GM18951 (cell line): ENCODE measurements at regions not wholly inside any gene's neighbourhood (a gene's known extent, or its start where the extent isn't known, plus 50 kb on each side); places are given as distances from the start of the nearest gene placed in this dataset.

ENCODE experiments used
- POLR2A ChIP-seq: IDR thresholded peaks from 4 replicates; pipeline ENCODE4 v1.6.1; 2011; ENCODE audit warnings: mild to moderate bottlenecking; ENCODE audit not compliant: insufficient read length, insufficient read depth; ENCODE audit errors: extremely low read depth
- in situ Hi-C: fragments of 300-500 bp; cut with MboI; formaldehyde crosslinking; loops from one replicate; pipeline ENCODE4 v1.12.0; 2022; ENCODE audit warnings: low sequenced_read_pairs, mixed read lengths, inconsistent platforms; ENCODE audit not compliant: unreplicated experiment

DNA sequence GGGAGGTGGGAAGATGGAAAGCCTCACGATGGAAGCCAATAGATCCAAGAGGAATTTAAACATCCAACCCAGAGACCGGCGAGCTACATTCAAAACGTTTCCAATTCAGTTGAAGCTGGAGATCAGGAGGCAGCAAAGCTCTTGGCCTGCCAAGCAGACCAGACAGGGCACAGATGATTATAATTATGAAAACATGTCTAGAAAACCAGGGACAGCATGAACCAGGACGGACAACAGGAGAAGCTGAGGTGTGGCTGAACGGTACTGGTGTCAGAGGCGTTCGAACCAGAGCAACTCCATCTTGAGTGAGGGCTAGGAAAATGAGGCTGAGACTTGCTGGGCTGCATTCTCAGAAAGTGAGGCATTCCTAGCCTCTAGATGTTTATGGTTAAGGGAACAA is 102.2 kb upstream of the CCDC150 start:
- in situ Hi-C loops = no loop called here
- TF ChIP-seq POLR2A = no peak

DNA sequence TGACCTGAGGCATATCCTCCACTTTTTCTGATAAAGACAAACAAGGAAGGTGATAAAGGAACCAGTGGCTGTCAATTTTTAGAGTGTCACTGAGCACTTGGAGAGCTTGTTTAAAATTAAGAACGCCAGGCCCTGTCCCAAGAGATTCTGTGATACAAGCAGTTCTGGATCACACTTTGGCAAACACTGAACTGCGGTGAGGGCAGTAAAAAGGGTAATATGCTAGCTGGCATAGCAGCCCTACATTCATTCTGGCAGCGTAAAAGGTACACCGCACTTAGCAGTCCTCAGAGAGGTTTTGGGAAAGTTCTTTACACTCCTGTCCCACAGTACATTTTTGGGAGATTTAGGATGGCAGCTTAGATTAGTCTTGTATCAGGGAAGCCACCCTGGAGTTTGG is 101.3 kb upstream of the CCDC150 start:
- TF ChIP-seq POLR2A = no peak
- in situ Hi-C loops = no loop called here

DNA sequence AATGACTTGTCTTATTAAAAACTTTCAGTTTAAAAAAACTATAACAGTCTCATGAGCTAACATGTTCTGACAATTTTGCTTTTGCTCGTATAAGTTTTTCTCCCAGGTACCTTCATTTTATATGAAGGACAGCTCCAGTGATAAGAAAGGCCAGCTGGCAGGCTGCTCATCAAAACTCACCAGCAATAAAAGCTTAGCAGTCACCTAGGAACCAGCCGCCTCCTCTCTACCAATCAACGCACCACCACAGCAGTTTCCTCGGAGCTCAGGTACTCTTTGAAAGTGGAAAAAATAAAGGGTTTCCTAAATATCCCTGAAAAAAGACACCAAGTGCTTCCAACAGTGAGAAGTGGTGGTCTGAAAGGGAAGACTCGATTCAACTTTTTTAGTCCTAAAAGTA is 100.9 kb upstream of the CCDC150 start:
- no peak for TF ChIP-seq POLR2A
- in situ Hi-C loops = no loop called here

DNA sequence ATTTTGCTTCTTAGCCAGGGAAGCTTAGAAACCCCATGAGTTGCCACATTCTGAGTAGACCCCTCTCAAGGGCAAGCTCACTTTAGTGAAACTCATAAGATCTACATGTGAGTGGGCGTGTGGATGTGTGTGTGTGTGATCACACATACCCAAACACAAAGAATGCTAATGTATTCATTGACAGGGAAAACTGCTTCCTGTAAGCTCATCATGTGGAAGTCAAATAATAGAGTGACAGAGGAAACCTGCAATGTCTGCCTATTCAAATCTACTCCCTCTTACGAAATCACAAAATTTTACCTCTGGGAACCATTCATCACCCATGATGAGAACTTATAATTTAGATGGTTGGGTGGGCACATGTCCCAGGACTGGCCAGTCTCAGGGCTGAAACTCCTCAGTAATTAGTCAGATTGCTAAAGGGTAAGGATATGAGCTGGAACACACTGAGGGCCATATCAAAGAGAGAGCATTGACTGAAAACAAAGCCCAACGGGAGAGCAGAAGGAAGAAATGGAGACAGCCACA is 94.5 kb upstream of the CCDC150 start:
- in situ Hi-C loops = no loop called here
- no peak for TF ChIP-seq POLR2A

DNA sequence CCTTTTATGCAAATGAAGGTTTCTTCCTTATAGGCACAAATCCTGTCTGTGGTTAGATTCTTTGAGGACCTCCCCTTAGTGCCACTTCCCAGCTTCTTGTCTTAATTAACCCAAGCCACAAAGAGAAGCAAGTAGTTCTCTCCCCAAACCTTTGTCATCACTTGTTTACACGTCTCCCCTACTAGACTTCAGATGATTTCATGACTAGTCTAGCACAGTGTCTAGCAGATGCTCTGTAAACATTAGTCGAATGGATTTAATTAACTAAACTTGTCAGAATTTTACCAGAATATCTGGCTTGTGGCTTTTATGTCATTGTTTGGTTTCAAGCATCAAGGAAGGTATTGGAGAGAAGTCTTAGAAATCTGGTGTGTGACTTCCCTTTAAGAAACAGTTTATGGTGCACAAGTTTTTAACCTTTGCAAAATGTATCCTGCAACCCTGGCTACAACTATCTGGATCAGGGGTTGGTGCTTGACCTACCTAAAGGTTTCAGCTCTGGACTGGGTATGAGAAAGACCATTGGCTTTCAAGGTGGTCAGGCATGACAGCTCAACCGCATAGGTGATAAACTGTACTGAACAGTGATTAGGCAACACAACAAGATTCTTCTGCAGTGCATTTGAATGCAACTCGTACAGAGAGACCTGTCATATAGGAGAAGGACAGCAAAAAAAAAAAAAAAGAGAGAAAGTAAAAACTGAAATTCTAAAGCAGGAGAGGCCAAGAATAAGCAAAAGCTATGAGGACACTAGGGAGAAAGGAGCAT is 93.2 kb upstream of the CCDC150 start:
- TF ChIP-seq POLR2A = no peak
- in situ Hi-C loops = no loop called here

DNA sequence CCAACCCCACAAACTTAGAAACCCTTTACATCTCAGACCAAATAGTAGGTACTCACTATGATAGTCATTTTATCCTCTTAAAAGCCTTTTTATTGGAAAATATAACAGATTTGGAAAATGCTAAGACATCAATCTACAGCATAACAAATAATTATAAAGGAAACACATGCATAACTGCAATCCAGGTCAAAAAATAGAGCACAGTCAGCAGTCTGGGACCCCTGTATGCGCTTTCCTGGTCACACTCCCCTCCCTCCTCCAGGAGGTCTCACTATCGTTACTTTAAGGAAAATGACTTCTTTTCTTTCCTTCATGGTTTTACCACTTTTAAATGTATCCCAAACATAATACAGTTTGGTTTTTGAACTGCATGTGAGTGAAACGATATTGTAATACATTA is 90.5 kb upstream of the CCDC150 start:
- in situ Hi-C loops = no loop called here
- no peak for TF ChIP-seq POLR2A

DNA sequence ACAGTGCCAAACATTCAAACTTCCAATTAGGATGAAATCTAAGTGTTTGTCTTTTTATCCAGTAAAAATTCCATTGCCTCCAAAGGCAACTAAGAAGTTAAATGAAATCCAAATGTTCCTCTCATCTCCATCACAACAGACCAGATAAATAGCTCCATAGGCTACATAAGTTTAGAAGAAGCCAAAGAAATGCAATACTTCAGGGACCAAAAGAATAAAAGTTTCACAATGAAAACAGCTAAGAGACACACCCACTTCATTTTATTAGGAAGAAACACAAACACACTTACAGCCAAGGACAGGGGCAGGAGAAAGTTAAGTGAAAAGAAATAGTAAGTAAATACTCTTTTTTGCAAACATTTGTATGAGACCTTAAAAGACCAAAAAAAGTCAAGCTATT is 88.5 kb upstream of the CCDC150 start:
- no peak for TF ChIP-seq POLR2A
- in situ Hi-C loops = no loop called here

DNA sequence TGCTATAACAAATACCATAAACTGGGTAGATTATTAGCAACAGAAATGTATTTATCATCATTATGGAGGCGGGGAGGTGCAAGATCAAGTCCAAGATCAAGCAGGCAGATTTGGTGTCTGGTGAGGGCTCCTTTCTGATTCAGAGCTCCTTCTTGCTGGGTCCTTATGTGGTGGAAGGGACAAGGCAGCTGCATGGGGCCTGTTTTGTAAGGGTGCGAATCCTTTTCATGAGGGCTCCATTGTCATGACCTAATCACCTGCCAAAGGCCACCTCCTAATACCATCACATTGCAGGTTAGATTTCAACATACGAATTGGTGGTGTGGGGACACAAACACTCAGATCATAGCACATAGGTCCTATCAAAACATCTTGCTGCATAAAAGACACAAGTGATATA is 84.4 kb upstream of the CCDC150 start:
- in situ Hi-C loops = no loop called here
- no peak for TF ChIP-seq POLR2A

DNA sequence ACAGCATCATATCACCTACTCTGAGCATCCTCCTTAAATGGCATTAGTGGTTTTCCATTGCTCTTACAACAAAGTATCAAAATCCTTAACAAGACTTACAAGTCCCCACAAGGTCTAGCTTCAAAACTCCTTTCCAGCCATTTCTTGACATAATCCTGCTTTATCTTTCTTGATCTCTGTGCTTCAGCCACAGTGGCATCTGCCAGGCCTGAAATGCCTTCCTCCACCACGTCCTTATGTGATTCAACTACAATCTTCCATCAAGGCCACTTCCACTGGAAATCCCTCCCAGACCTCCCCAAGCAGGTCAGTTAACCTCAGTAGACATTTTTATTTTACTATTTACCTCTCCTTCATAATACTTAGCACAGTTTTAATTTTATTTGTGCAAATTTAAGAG is 83.8 kb upstream of the CCDC150 start:
- in situ Hi-C loops = no loop called here

DNA sequence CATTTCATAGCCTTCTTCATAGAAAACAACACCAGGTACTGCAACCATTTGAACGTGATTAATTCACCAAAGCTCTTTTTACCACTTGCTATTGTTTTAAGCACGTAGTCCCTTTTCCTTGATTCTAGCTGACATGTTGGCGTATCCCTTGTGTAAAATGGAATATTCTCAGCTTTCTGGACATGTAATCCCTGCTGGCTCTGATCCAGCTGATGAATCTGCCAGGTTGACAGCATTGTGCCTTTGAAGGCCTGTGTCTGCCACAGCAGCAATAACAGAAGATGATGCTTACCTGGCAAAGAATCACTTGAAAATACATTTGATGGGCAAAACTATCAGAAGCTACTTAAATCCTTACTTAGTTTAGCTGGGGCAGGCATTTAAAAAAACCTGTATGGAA is 81.0 kb upstream of the CCDC150 start:
- TF ChIP-seq POLR2A = no peak
- in situ Hi-C loops = no loop called here

More for the DNA sequence above, 83.8 kb upstream of the CCDC150 start:
- TF ChIP-seq POLR2A = no peak

DNA sequence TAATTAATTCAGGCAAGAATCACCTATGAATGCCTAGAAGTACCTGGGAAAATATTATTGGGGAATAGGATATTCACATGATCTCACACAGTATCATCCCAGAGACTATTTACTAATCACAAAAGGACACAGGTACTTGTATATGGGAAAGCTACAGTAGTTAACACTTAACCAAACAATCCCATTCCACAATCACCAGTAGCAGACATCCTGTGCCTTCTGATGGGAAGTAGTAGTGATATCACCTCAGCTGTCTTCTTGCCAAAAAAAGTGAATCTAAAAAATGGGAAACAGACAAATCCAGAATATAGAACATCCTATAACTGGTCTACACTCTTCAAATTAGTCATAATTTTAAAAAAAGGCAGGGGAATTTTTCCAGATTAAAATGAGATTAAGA is 75.6 kb upstream of the CCDC150 start:
- in situ Hi-C loops = no loop called here
- TF ChIP-seq POLR2A = no peak

DNA sequence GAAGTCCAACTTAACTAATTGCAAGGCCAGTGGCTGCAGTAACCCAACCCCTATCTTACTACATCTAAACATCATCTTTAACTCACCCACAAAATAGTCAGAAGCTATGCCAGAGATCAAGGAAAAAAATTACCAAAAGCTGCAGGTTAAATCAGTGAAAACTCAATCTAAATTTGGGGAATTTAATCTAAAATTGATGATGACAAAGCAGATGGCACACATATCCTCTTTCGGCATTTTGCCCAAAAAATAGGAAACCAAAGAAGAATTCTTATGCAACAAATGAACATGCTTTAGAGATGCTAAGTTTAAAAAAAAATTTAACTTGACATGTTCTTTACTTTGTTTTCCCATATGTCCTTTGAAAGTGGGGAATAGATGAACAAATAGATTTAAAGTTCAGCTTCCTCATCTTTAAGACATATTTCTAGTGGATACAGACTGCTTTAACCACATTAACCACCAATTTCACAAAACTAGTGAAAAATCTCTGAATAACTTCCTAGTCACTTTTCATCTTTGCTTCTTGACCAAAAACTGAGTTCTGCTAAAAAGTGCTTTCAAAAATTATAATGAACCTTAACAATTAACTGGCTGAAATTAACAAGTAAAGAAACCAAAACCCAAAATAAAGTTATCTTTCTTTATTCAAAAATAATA is 74.3 kb upstream of the CCDC150 start:
- in situ Hi-C loops = no loop called here
- TF ChIP-seq POLR2A = no peak

DNA sequence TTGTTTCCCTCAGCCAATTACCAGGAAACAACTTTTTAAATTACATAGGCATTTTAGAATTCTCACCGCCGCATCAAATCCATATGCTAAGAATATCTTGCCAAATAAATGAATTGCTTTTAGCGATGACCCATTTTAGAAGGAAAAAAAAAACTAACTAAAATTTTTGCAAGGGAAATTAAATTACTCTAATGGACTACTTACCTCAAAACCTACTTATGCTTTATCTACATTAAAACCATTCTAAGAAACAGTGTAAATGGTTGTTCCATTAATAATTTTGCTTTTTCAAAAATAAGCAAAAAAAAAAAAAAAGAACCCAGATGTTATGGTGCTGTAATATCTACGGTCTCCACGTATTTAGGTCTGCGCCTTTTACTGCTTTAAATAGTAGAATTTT is 73.5 kb upstream of the CCDC150 start:
- in situ Hi-C loops = no loop called here
- TF ChIP-seq POLR2A = no peak

DNA sequence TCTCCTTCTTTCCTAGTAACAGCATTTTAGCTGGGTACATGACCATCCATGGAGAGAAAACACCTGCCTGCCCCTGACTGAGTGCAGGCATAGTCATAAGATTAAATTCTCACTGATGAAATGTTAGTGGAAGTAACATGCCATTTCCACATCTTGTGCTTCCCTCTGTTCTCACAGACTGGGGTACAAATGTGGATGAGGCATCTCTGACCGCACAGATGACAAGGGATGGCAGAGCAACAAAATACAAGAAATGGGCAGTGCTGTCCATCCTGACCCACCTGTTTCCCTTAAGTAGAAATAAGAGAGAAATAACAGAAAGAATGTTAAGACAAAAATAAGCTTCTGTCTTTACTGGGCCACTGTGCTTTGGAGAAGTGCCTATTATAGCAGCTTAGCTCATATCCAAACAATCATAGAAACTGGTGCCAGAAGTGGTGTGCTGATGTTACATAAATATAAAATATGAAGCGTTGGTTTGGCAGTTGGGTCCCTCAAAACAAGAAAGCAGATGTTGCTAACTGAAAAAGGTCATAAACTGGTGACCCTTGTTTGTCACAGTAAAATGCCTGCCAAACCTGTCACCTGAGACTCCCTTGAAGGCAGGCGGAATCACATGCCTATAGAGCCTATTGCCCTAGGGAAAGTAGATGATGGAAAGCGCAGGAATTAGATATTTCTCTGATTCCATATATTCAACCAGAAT is 72.4 kb upstream of the CCDC150 start:
- in situ Hi-C loops = no loop called here
- TF ChIP-seq POLR2A = no peak

DNA sequence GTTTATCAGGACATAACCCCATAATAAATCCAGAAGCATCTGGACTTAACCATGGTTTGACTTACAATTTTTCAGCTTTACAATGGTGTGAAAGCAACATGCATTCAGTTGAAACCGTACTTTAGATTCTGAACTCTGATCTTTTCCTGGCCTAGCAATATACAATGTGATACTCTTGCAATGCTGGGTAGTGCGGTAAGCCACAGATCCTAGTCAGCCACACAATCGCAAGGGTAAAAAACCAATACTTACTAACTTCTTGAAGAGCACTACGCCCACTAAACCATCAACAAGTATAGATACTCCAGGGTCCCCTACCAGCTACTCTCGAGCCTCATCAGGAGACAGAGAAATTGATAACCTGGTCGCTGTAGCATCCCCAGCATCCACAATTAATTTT is 71.0 kb upstream of the CCDC150 start:
- in situ Hi-C loops = no loop called here
- no peak for TF ChIP-seq POLR2A
